HCT116 (cell line): ENCODE measurements at regions not wholly inside any gene's neighbourhood (a gene's known extent, or its start where the extent isn't known, plus 50 kb on each side); places are given as distances from the start of the nearest gene placed in this dataset.

Experiments used
- ATAC-seq: fragments of 200-7000 bp; cut with Tn5 transposase; 2 replicates; pipeline ENCODE4 v1.9.1; 2020; ENCODE audit warnings: mild to moderate bottlenecking, moderate library complexity
- BruUV-seq: library from RNA; stranded (reverse); fragments of 400-500 nt; replicated peaks from 2 replicates; lab custom pipeline; 2021; lab: Mats Ljungman, UMichigan
- CTCF ChIA-PET: fragments of 300-600 bp; sonication (Branson Sonifier 250); formaldehyde crosslinking; loops from one replicate; lab custom pipeline; 2021; ENCODE audit warnings: antibody characterized with exemption; lab: Charles Lee
- POLR2A ChIA-PET: fragments of 300-600, 350-600 bp; sonication (Branson Sonifier 250); formaldehyde crosslinking; loops from one replicate; lab custom pipeline; 2021; ENCODE audit warnings: antibody characterized with exemption; lab: Charles Lee
- RAD21 ChIA-PET, 2 experiments: fragments of 300-600 bp; sonication (Branson Sonifier 250); formaldehyde crosslinking; loops; one replicate each; lab custom pipeline; 2023; ENCODE audit warnings: low total read pairs in 2 of 2; ENCODE audit not compliant: uncharacterized antibody in 2 of 2, unreplicated experiment in 2 of 2, low non-redundant PET in 1 of 2; lab: Charles Lee
- DNase-seq: peaks from one replicate; pipeline ENCODE4 v3.0.0-alpha.2; 2010; ENCODE audit warnings: low read depth, low spot score
- H2AFZ ChIP-seq: fragments of 200-600 bp; shearing (Covaris generic), sonication (generic); 2 replicates; pipeline ENCODE4 v1.6.1; 2017; ENCODE audit warnings: low read depth, mixed run types, mixed read lengths, antibody characterized with exemption, low read length; ENCODE audit not compliant: poor library complexity, severe bottlenecking
- H3K27ac ChIP-seq: 2 replicates; pipeline ENCODE4 v1.5.1; 2012; ENCODE audit warnings: low read depth, low read length
- H3K27me3 ChIP-seq: fragments of 200-600 bp; sonication (generic); 2 replicates; pipeline ENCODE4 v1.6.1; 2016; ENCODE audit warnings: mixed run types, low read length, mixed read lengths; ENCODE audit not compliant: insufficient read depth
- H3K36me3 ChIP-seq, 2 experiments: fragments of 200-500 bp in 1 of 2; fragments of 200-600 bp in 1 of 2; sonication (Bioruptor generic) in 1 of 2; sonication (generic) in 1 of 2; 2 replicates each; pipeline versions ENCODE4 v1.5.1 to v1.6.1; 2014 to 2016; ENCODE audit warnings: low read length in 2 of 2, inconsistent platforms in 1 of 2, mixed read lengths in 1 of 2, mixed run types in 1 of 2; ENCODE audit not compliant: insufficient read depth in 2 of 2, control insufficient read depth in 1 of 2
- H3K4me1 ChIP-seq, 2 experiments: fragments of 200-600 bp in 1 of 2; sonication (generic) in 1 of 2; 2 replicates each; pipeline versions ENCODE4 v1.5.1 to v1.6.1; 2012 to 2017; ENCODE audit warnings: low read length in 2 of 2, inconsistent platforms in 1 of 2, mild to moderate bottlenecking in 1 of 2, mixed read lengths in 1 of 2, mixed run types in 1 of 2, moderate library complexity in 1 of 2; ENCODE audit not compliant: insufficient read depth in 2 of 2, control insufficient read depth in 1 of 2
- H3K4me2 ChIP-seq: fragments of 200-600 bp; sonication (generic); 2 replicates; pipeline ENCODE4 v1.6.1; 2017; ENCODE audit warnings: mixed run types, low read length, mixed read lengths
- H3K4me3 ChIP-seq, 2 experiments: fragments of 200-600 bp in 1 of 2; sonication (generic) in 1 of 2; replicated peaks in 1 of 2; 2 replicates each; pipeline ENCODE4 v1.5.1; 2011 to 2016; ENCODE audit warnings: low read length in 2 of 2, control low read depth in 1 of 2, low read depth in 1 of 2, mild to moderate bottlenecking in 1 of 2, mixed read lengths in 1 of 2, mixed run types in 1 of 2
- H3K79me2 ChIP-seq: fragments of 200-600 bp; sonication (generic); 2 replicates; pipeline ENCODE4 v1.6.1; 2017; ENCODE audit warnings: mild to moderate bottlenecking, mixed run types, low read length, moderate library complexity, mixed read lengths; ENCODE audit not compliant: insufficient read depth
- H3K9ac ChIP-seq: fragments of 200-600 bp; sonication (generic); 2 replicates; pipeline ENCODE4 v1.6.1; 2016; ENCODE audit warnings: low read length, mixed read lengths
- H3K9me2 ChIP-seq: fragments of 200-600 bp; sonication (generic), shearing (Covaris generic); 2 replicates; pipeline ENCODE4 v1.6.1; 2017; ENCODE audit warnings: mixed run types, mild to moderate bottlenecking, moderate library complexity; ENCODE audit not compliant: insufficient read depth
- H3K9me3 ChIP-seq, 2 experiments: fragments of 200-500 bp in 1 of 2; fragments of 200-600 bp in 1 of 2; sonication (Bioruptor generic) in 1 of 2; sonication (generic) in 1 of 2; 2 replicates each; pipeline ENCODE4 v1.6.1; 2014 to 2017; ENCODE audit warnings: low read length in 2 of 2, mixed read lengths in 2 of 2, inconsistent platforms in 1 of 2, low read depth in 1 of 2, mild to moderate bottlenecking in 1 of 2, mixed run types in 1 of 2, moderate library complexity in 1 of 2; ENCODE audit not compliant: control insufficient read depth in 1 of 2, insufficient read depth in 1 of 2
- H4K20me1 ChIP-seq: fragments of 200-600 bp; sonication (generic), shearing (Covaris generic); 2 replicates; pipeline ENCODE4 v1.6.1; 2017; ENCODE audit warnings: mixed run types, mild to moderate bottlenecking, moderate library complexity; ENCODE audit not compliant: insufficient read depth
- CEBPB ChIP-seq: IDR thresholded peaks from 2 replicates; pipeline ENCODE4 v1.6.1; 2012; ENCODE audit warnings: low read depth
- CTCF ChIP-seq, 3 experiments: fragments of 200-600 bp in 1 of 3; sonication (generic) in 1 of 3; IDR thresholded peaks in 2 of 3; conservative IDR thresholded peaks in 1 of 3; 2 replicates each; pipeline ENCODE4 v1.5.1; 2012 to 2017; ENCODE audit warnings: low read depth in 2 of 3, low read length in 2 of 3, antibody characterized with exemption in 1 of 3, borderline replicate concordance in 1 of 3, control low read depth in 1 of 3, mild to moderate bottlenecking in 1 of 3, mixed read lengths in 1 of 3, mixed run types in 1 of 3, moderate library complexity in 1 of 3; ENCODE audit not compliant: insufficient read depth in 1 of 3
- EGR1 ChIP-seq: IDR thresholded peaks from 2 replicates; pipeline ENCODE4 v1.6.1; 2012; ENCODE audit warnings: low read depth
- ELF1 ChIP-seq: IDR thresholded peaks from 2 replicates; pipeline ENCODE4 v1.6.1; 2012; ENCODE audit warnings: low read depth, borderline replicate concordance
- EZH2 ChIP-seq: fragments of 200-600 bp; sonication (generic); IDR thresholded peaks from 2 replicates; pipeline ENCODE4 v1.6.1; 2017; ENCODE audit warnings: antibody characterized with exemption, mixed run types
- FOSL1 ChIP-seq: IDR thresholded peaks from 2 replicates; pipeline ENCODE4 v1.6.1; 2012; ENCODE audit warnings: low read depth
- JUND ChIP-seq: IDR thresholded peaks from 2 replicates; pipeline ENCODE4 v1.6.1; 2012
- MAX ChIP-seq: IDR thresholded peaks from 2 replicates; pipeline ENCODE4 v1.6.1; 2012
- POLR2AphosphoS5 ChIP-seq: IDR thresholded peaks from 2 replicates; pipeline ENCODE4 v1.6.1; 2011; ENCODE audit warnings: mild to moderate bottlenecking, low read depth, low read length, moderate library complexity
- RAD21 ChIP-seq: IDR thresholded peaks from 2 replicates; pipeline ENCODE4 v1.6.1; 2012; ENCODE audit warnings: low read depth, mild to moderate bottlenecking
- SIN3A ChIP-seq: IDR thresholded peaks from 2 replicates; pipeline ENCODE4 v1.6.1; 2012; ENCODE audit warnings: low read depth
- SP1 ChIP-seq: IDR thresholded peaks from 2 replicates; pipeline ENCODE4 v1.6.1; 2012; ENCODE audit warnings: low read depth
- SRF ChIP-seq: IDR thresholded peaks from 2 replicates; pipeline ENCODE4 v1.6.1; 2012; ENCODE audit warnings: low read depth
- TCF7L2 ChIP-seq: IDR thresholded peaks from 2 replicates; pipeline ENCODE4 v1.7.0; 2011; ENCODE audit warnings: borderline replicate concordance, inconsistent platforms; ENCODE audit not compliant: insufficient read depth, insufficient read length; ENCODE audit errors: extremely low read depth
- ZBTB33 ChIP-seq: IDR thresholded peaks from 2 replicates; pipeline ENCODE4 v1.6.1; 2011; ENCODE audit warnings: mild to moderate bottlenecking, low read length, moderate library complexity; ENCODE audit not compliant: insufficient replicate concordance; ENCODE audit errors: extremely low read depth
- ZNF274 ChIP-seq: fragments of 200-500 bp; sonication (Bioruptor generic); IDR thresholded peaks from 2 replicates; pipeline ENCODE4 v1.6.1; 2014; ENCODE audit warnings: mild to moderate bottlenecking, low read depth, low read length, inconsistent platforms
- intact Hi-C: fragments of 100-400 bp; cut with micrococcal nuclease; formaldehyde crosslinking; loops from 2 replicates; pipeline ENCODE4 v1.10.0; 2022

GRCh38 chr15:29390051-29390450 is 120.4 kb upstream of the NSMCE3 start:
- H3K27ac ChIP-seq = no peak overlapping the region
- no peak for TF ChIP-seq MAX
- TF ChIP-seq POLR2AphosphoS5 = no peak
- TF ChIP-seq JUND = no peak
- no peak for TF ChIP-seq EGR1
- no peak for TF ChIP-seq SP1
- TF ChIP-seq CTCF (IDR thresholded peaks at IDR 0.05 in 2 of 3, conservative IDR thresholded peaks at IDR 0.05 in 1 of 3; ENCODE audit: borderline replicate concordance in 1 of 3, insufficient read depth in 1 of 3, low read depth in 2 of 3, low read length in 2 of 3) = no peak
- no peak for TF ChIP-seq SIN3A
- TF ChIP-seq TCF7L2 = no peak
- no peak for TF ChIP-seq FOSL1
- no peak for TF ChIP-seq ZBTB33
- no peak for TF ChIP-seq RAD21
- no peak for TF ChIP-seq SRF
- no peak for TF ChIP-seq CEBPB
- no peak for TF ChIP-seq ZNF274
- TF ChIP-seq EZH2 = no peak
- TF ChIP-seq ELF1 = no peak
- no TSS peak for BruUV-seq
- no peak overlapping the region for H2AFZ ChIP-seq
- no peak overlapping the region for H3K9ac ChIP-seq
- DNase-seq (no peak), ATAC-seq (no peak)
- H3K27me3 ChIP-seq = 0 out of 2 replicates have a peak, but pooled peaks cover 4% of the 10 kb centered on the region
- no peak overlapping the region for H3K4me2 ChIP-seq
- ChIA-PET CTCF (no interaction called here), RAD21 (no interaction called here), POLR2A (no interaction called here)
- no peaks in the 10 kb centered on the region for H3K4me1 ChIP-seq
- no peaks in the 10 kb centered on the region for H4K20me1 ChIP-seq
- no peaks in the 10 kb centered on the region for H3K9me2 ChIP-seq
- no peaks in the 10 kb centered on the region for H3K9me3 ChIP-seq
- intact Hi-C loops = no loop called here
- no peak overlapping the region for H3K4me3 ChIP-seq
- no peaks in the 10 kb centered on the region for H3K36me3 ChIP-seq
- H3K79me2 ChIP-seq = no peaks in the 10 kb centered on the region
